ENCODE measurements at regions not wholly inside any gene's neighbourhood (a gene's known extent, or its start where the extent isn't known, plus 50 kb on each side); places are given as distances from the start of the nearest gene placed in this dataset.

GRCh38 chr11:92317721-92318120 is 93.1 kb downstream of the FAT3 start:
- no peak for DNase-seq (ENCODE audit: low spot score)

- peak; percentile 36 for DNase-seq (ENCODE audit: low spot score)
Measured at GRCh38 chr11:92322225-92322624, 97.6 kb downstream of the FAT3 start.

GRCh38 chr11:92324890-92325289 is 100.3 kb downstream of the FAT3 start:
- DNase-seq (ENCODE audit: low spot score), result no peak

GRCh38 chr11:92325416-92325815 is 100.8 kb downstream of the FAT3 start:
- DNase-seq (ENCODE audit: low spot score), result no peak

- no peak for DNase-seq (ENCODE audit: low spot score)
Measured at GRCh38 chr11:92329137-92329536, 104.5 kb downstream of the FAT3 start.

- DNase-seq (ENCODE audit: low spot score), result peak; percentile 29
Measured at GRCh38 chr11:92329646-92330045, 105.0 kb downstream of the FAT3 start.

GRCh38 chr11:92330114-92330513 is 105.5 kb downstream of the FAT3 start:
- no peak for DNase-seq (ENCODE audit: low spot score)

GRCh38 chr11:92332986-92333385 is 108.4 kb downstream of the FAT3 start:
- DNase-seq (ENCODE audit: low spot score), result peak; percentile 31

GRCh38 chr11:92340839-92341238 is 116.2 kb downstream of the FAT3 start:
- DNase-seq (ENCODE audit: low spot score), result peak; percentile 19

GRCh38 chr11:92342034-92342720 is 117.6 kb downstream of the FAT3 start:
- no peak for DNase-seq (ENCODE audit: low spot score)

GRCh38 chr11:92342886-92343285 is 118.3 kb downstream of the FAT3 start:
- DNase-seq (ENCODE audit: low spot score), result no peak

GRCh38 chr11:92346220-92346619 is 121.6 kb downstream of the FAT3 start:
- DNase-seq (ENCODE audit: low spot score), result no peak

- no peak for DNase-seq (ENCODE audit: low spot score)
Measured at GRCh38 chr11:92347454-92347853, 122.8 kb downstream of the FAT3 start.

- no peak for DNase-seq (ENCODE audit: low spot score)
Measured at GRCh38 chr11:92349486-92350156, 125.0 kb downstream of the FAT3 start.

- DNase-seq (ENCODE audit: low spot score), result no peak
Measured at GRCh38 chr11:92357344-92357743, 132.7 kb downstream of the FAT3 start.

- DNase-seq (ENCODE audit: low spot score), result no peak
Measured at GRCh38 chr11:92357841-92358240, 133.2 kb downstream of the FAT3 start.

GRCh38 chr11:92361551-92361950 is 136.9 kb downstream of the FAT3 start:
- no peak for DNase-seq (ENCODE audit: low spot score)

GRCh38 chr11:92362989-92363388 is 138.4 kb downstream of the FAT3 start:
- no peak for DNase-seq (ENCODE audit: low spot score)

- no peak for DNase-seq (ENCODE audit: low spot score)
Measured at GRCh38 chr11:92364177-92364576, 139.6 kb downstream of the FAT3 start.

- no peak for DNase-seq (ENCODE audit: low spot score)
Measured at GRCh38 chr11:92376146-92376599, 151.6 kb downstream of the FAT3 start.

- no peak for DNase-seq (ENCODE audit: low spot score)
Measured at GRCh38 chr11:92376680-92377079, 152.1 kb downstream of the FAT3 start.

- DNase-seq (ENCODE audit: low spot score), result peak; percentile 63
Measured at GRCh38 chr11:92380882-92381281, 156.3 kb downstream of the FAT3 start.

- no peak for DNase-seq (ENCODE audit: low spot score)
Measured at GRCh38 chr11:92382311-92382710, 157.7 kb downstream of the FAT3 start.

GRCh38 chr11:92383430-92383829 is 158.8 kb downstream of the FAT3 start:
- DNase-seq (ENCODE audit: low spot score), result peak; percentile 54
